Erythroblast (primary cell): ENCODE measurements at regions not wholly inside any gene's neighbourhood (a gene's known extent, or its start where the extent isn't known, plus 50 kb on each side); places are given as distances from the start of the nearest gene placed in this dataset.

Experiments
- GATA1 ChIP-seq: IDR thresholded peaks from 2 replicates; pipeline ENCODE4 v1.6.1; 2011; ENCODE audit warnings: low read depth, mild to moderate bottlenecking, control low read depth, low read length, moderate library complexity
- POLR2A ChIP-seq: IDR thresholded peaks from 2 replicates; pipeline ENCODE4 v1.6.1; 2011; ENCODE audit warnings: mild to moderate bottlenecking, low read length

DNA sequence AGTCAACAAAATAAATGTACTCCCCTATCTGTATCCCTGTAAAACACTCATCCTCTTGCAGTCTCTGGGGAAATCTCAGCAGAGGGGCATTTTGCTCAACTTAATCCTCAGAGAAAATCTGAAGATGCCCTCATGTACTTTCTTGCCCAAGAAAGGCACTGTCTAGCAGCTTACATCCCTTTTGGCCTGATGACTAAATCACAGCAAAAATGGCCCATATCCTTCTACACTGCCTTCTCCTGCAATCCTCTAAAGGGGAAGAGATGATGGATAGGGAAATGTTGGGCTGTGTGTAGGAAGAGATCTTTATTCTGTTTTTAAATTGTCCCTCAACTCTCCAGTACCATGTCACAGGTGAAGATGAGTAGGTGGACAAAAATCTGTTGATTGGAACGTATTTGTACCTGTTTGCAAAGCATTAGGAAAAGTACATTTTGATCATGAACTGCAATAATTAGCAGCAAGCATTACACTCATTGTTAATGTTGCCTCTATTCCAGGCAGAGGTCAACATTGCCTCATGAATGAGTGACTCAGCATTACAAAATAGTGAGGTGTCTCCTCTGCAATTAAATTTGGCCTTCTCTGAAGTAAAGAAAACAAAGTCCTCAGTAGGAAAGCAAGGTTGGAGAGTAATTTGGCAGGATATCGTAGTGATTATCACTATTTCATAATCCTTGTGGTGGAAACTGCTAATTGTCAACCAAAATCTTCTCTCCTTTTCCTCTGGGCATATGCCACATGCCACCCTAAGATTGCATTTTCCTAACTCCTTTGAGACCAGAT lies 172.4 kb upstream of the CAND1 start:
- TF ChIP-seq POLR2A (no peak), GATA1 (no peak)
